Glutamatergic neuron (in vitro differentiated cells): ENCODE measurements at regions not wholly inside any gene's neighbourhood (a gene's known extent, or its start where the extent isn't known, plus 50 kb on each side); places are given as distances from the start of the nearest gene placed in this dataset.

Experiments used
- DNase-seq: peaks from one replicate; pipeline ENCODE4 v3.0.0; 2022
- H3K27ac Mint-ChIP-seq: one replicate; pipeline ENCODE4 v1.8.0; 2020; ENCODE audit warnings: mild to moderate bottlenecking, mixed read lengths, inconsistent platforms; ENCODE audit not compliant: unreplicated experiment
- H3K27me3 Mint-ChIP-seq: one replicate; pipeline ENCODE4 v1.8.0; 2020; ENCODE audit warnings: mild to moderate bottlenecking, moderate library complexity, mixed read lengths, inconsistent platforms; ENCODE audit not compliant: unreplicated experiment
- H3K36me3 Mint-ChIP-seq: one replicate; pipeline ENCODE4 v1.8.0; 2020; ENCODE audit warnings: mild to moderate bottlenecking, mixed read lengths, inconsistent platforms; ENCODE audit not compliant: unreplicated experiment
- H3K4me1 Mint-ChIP-seq: one replicate; pipeline ENCODE4 v1.8.0; 2020; ENCODE audit warnings: mild to moderate bottlenecking, low read depth, mixed read lengths, inconsistent platforms; ENCODE audit not compliant: unreplicated experiment
- H3K4me3 Mint-ChIP-seq: one replicate; pipeline ENCODE4 v1.8.0; 2020; ENCODE audit warnings: mild to moderate bottlenecking, mixed read lengths, inconsistent platforms; ENCODE audit not compliant: unreplicated experiment
- H3K9me3 Mint-ChIP-seq: one replicate; pipeline ENCODE4 v1.8.0; 2020; ENCODE audit warnings: mild to moderate bottlenecking, moderate library complexity, mixed read lengths, inconsistent platforms; ENCODE audit not compliant: unreplicated experiment
- CTCF ChIP-seq: fragments of 200-600 bp; sonication (generic); IDR thresholded peaks from one replicate; pipeline ENCODE4 v1.5.0; 2021; ENCODE audit not compliant: partially characterized antibody, unreplicated experiment

GRCh38 chr3:66825375-66825774, 172.7 kb upstream of the KBTBD8 start:
- Mint-ChIP-seq H3K27ac (no peak overlapping the region), H3K4me3 (no peak overlapping the region), H3K9me3 (no peaks in the 10 kb centered on the region), H3K36me3 (no peaks in the 10 kb centered on the region), H3K4me1 (no peaks in the 10 kb centered on the region), H3K27me3 (no peaks in the 10 kb centered on the region)
- no peak for DNase-seq
- TF ChIP-seq CTCF = no peak

- no peaks in the 10 kb centered on the region for H3K27me3 Mint-ChIP-seq
- H3K36me3 Mint-ChIP-seq = no peaks in the 10 kb centered on the region
- no peaks in the 10 kb centered on the region for H3K9me3 Mint-ChIP-seq
- DNase-seq = no peak
- no peak overlapping the region for H3K27ac Mint-ChIP-seq
- H3K4me3 Mint-ChIP-seq = no peak overlapping the region
- no peaks in the 10 kb centered on the region for H3K4me1 Mint-ChIP-seq
- TF ChIP-seq CTCF = no peak
Measured at GRCh38 chr3:66827726-66828125, 170.4 kb upstream of the KBTBD8 start.

GRCh38 chr3:66828303-66828702, 169.8 kb upstream of the KBTBD8 start:
- Mint-ChIP-seq H3K36me3 (no peaks in the 10 kb centered on the region), H3K4me3 (no peak overlapping the region), H3K27me3 (no peaks in the 10 kb centered on the region), H3K4me1 (no peaks in the 10 kb centered on the region), H3K9me3 (no peaks in the 10 kb centered on the region), H3K27ac (no peak overlapping the region)
- DNase-seq = no peak
- no peak for TF ChIP-seq CTCF

GRCh38 chr3:66830301-66830700, 167.8 kb upstream of the KBTBD8 start:
- no peaks in the 10 kb centered on the region for H3K4me1 Mint-ChIP-seq
- no peak for DNase-seq
- no peak overlapping the region for H3K27ac Mint-ChIP-seq
- no peaks in the 10 kb centered on the region for H3K9me3 Mint-ChIP-seq
- no peak overlapping the region for H3K4me3 Mint-ChIP-seq
- no peaks in the 10 kb centered on the region for H3K36me3 Mint-ChIP-seq
- H3K27me3 Mint-ChIP-seq = peaks cover 2% of the 10 kb centered on the region
- no peak for TF ChIP-seq CTCF

- Mint-ChIP-seq H3K27me3 (peaks cover 2% of the 10 kb centered on the region), H3K4me1 (no peaks in the 10 kb centered on the region), H3K36me3 (no peaks in the 10 kb centered on the region), H3K9me3 (no peaks in the 10 kb centered on the region), H3K4me3 (no peak overlapping the region), H3K27ac (no peak overlapping the region)
- DNase-seq = no peak
- peak; percentile 6 for TF ChIP-seq CTCF
Measured at GRCh38 chr3:66831931-66832330, 166.2 kb upstream of the KBTBD8 start.
